GM19438 (cell line): ENCODE measurements at regions not wholly inside any gene's neighbourhood (a gene's known extent, or its start where the extent isn't known, plus 50 kb on each side); places are given as distances from the start of the nearest gene placed in this dataset.

Experiments used
- ATAC-seq: cut with Tn5 transposase; IDR thresholded peaks from one replicate; pipeline ENCODE4 v1.9.1; 2021; ENCODE audit warnings: low read depth; ENCODE audit not compliant: unreplicated experiment

- ATAC-seq: no peak
Observed at GRCh38 chr21:28758042-28758882, 234.4 kb downstream of the LTN1 start.

GRCh38 chr21:28754862-28755261 is 237.8 kb downstream of the LTN1 start:
- ATAC-seq: no peak

DNA sequence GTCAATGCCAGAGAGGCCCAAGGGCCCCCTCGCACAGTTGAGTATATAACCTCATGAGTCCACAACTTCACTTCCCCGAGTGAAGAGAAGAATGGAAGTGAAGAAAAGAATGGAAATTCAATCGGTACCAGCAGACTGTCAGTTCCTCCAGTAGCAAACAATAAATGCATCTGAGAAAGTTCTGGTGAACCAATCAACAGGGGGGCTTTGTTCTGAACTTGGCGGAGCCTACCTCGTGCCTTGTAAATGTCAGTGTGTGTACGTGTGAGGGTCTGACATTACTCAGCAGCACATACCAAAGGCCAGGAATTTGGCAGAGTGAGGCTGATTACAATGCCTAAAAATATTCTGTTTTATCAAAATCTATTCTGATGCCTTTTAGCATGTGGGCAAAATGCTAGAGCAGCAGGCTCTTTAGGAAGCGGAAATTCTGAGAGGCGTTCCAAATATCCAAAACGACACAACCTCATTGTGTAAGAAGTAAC is 238.5 kb downstream of the LTN1 start:
- no peak for ATAC-seq

- ATAC-seq: no peak
Observed at GRCh38 chr21:28752131-28752530, 240.5 kb downstream of the LTN1 start.

DNA sequence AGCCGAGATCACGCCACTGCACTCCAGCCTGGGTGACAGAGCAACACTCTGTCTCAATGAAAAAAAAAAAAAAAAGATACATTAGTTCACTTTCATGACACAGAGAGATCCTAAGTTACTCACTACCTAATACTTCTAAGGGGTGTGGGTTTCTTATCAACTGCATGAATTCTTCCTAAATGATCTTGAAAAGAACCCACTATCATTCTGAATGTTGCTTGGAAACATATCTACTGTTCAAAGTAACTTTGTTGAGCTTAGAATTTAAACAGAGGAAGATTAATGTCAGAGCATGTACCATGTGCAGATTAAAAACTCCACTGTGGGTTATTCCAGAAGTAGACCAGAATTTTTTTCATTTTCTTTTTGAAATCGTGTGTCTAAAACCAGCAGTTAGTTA is 241.5 kb downstream of the LTN1 start:
- ATAC-seq: no peak

DNA sequence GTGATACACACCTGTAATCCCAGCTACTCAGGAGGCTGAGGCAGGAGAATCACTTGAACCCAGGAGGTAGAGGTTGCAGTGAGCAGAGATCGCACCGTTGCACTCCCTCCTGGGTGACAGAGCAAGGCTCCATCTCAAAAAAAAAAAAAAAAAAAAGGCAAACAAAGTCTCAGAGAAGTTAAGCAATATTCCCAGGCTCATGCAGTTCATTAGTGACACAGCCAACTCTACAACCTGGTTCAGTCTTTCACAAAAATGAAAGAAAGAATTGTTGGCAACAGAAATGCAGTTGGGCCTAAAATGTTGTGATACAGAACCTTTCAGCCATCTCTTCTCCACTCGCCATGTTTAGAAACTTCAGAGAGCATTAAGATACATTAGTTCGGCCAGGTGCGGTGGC is 242.1 kb downstream of the LTN1 start:
- no peak for ATAC-seq

GRCh38 chr21:28749536-28749935 is 243.1 kb downstream of the LTN1 start:
- no peak for ATAC-seq

DNA sequence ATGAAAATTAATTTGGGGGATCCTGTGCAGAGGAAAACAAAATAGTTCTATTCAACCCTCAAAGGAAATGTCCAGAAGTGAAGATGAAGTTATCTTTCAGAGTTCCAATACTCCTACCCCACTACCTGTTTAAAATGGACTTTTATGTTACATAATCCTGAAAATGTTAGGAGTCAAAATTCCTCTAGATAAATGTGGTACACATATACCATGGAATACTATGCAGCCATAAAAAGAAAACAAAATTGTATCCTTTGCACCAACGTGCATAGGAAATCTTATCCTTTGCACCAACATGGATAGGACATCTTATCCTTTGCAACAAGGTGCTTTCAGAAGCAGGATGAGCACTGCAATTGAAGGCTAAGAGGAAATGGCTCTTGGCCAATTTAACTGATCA is 245.2 kb downstream of the LTN1 start:
- no peak for ATAC-seq

- ATAC-seq: no peak
Observed at GRCh38 chr21:28746166-28746565, 246.5 kb downstream of the LTN1 start.

- ATAC-seq: peak; percentile 84
Observed at GRCh38 chr21:28745131-28746016, 247.3 kb downstream of the LTN1 start.

GRCh38 chr21:28743723-28744122 is 249.0 kb downstream of the LTN1 start:
- no peak for ATAC-seq

- ATAC-seq: no peak
Observed at GRCh38 chr21:28742527-28742926, 250.2 kb downstream of the LTN1 start.

DNA sequence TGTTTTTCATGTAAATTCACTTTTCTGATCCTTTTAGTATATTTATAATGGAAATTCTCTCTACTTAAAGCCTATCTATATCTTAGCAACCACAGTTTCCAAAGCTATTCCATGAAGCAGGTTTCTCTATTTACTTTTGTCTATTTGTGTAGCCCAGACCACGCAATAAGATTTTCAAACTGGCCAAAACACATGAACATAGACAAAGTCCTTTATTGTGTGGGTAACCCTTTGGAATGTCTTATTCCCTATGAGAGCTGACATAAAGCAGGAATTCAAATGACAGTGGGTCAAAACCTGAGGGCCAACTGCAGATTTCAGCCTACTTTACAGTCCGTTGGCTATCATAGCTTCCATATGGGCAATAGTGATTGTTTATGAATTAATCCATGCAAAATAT is 252.6 kb downstream of the LTN1 start:
- no peak for ATAC-seq

- ATAC-seq: no peak
Observed at GRCh38 chr21:28738882-28739281, 253.8 kb downstream of the LTN1 start.

GRCh38 chr21:28738420-28738704 is 254.3 kb downstream of the LTN1 start:
- ATAC-seq: no peak

- no peak for ATAC-seq
Observed at GRCh38 chr21:28737674-28738419, 254.8 kb downstream of the LTN1 start.

DNA sequence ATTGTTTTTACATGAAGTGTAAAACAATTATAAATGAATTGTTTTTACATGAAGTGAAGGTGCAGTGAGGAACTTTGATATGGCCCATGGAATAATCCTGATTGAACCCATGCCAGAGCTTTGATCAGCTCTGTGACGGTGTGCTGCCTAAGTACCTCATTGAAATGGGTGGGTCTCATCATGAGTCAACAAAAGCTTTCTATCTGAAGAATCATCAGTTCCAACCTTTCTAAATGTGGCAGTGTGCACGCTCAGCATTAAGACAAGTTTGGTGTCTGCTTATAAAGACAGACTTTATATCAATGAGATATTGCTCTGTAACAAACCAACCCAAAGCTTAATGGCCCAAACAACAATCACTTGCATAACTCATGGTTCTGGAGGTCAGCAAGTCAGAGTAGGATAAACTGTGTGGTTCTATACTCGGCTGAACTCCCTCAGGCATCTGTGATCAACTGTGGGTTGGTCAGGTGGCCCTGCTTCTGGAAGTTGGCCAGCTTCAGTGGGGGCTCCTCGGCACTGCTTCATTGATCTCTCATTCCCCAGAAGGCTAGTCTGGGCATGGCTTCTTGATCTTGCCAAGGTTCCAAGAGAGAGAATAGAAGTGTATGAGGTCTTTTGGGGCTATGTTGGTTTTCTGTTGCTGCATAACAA is 258.0 kb downstream of the LTN1 start:
- ATAC-seq: no peak

- ATAC-seq: no peak
Observed at GRCh38 chr21:28731700-28732321, 260.9 kb downstream of the LTN1 start.

GRCh38 chr21:28729887-28730286 is 262.8 kb downstream of the LTN1 start:
- no peak for ATAC-seq

DNA sequence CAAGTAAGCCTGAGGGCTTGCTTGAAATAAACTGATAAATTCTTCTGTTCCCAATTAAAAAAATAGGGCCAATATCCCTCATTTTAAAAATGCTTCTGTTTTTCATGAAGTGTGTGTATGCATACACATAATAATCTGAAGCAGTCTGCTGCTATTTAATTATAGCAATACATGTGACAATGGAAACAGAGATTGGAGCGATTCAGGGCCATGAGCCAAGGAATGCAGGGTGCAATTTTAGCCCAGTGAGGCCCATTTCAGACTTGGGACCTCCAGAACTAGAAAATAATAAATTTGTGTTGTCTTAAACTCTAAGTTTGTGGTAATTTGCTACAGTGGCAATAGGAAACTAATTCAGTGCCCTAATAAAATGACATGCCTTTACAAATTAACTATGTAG is 264.9 kb downstream of the LTN1 start:
- ATAC-seq: no peak
